Astrocyte (in vitro differentiated cells and primary cell): ENCODE measurements at regions not wholly inside any gene's neighbourhood (a gene's known extent, or its start where the extent isn't known, plus 50 kb on each side); places are given as distances from the start of the nearest gene placed in this dataset.

ENCODE experiments used
- EZH2 ChIP-seq: IDR thresholded peaks from 2 replicates; pipeline ENCODE4 v1.6.1; 2012; ENCODE audit warnings: mild to moderate bottlenecking, low read length, inconsistent platforms; ENCODE audit not compliant: insufficient read depth
- TF ChIP-seq, protein P1 (sequence below): IDR thresholded peaks from 2 replicates; pipeline ENCODE4 v1.5.1; 2011; ENCODE audit warnings: low read depth, mild to moderate bottlenecking, inconsistent platforms, low read length, moderate library complexity; ENCODE audit not compliant: insufficient read depth

GRCh38 chr9:13879981-13880380, 434.0 kb downstream of the NFIB start:
- TF ChIP-seq, protein P1, sequence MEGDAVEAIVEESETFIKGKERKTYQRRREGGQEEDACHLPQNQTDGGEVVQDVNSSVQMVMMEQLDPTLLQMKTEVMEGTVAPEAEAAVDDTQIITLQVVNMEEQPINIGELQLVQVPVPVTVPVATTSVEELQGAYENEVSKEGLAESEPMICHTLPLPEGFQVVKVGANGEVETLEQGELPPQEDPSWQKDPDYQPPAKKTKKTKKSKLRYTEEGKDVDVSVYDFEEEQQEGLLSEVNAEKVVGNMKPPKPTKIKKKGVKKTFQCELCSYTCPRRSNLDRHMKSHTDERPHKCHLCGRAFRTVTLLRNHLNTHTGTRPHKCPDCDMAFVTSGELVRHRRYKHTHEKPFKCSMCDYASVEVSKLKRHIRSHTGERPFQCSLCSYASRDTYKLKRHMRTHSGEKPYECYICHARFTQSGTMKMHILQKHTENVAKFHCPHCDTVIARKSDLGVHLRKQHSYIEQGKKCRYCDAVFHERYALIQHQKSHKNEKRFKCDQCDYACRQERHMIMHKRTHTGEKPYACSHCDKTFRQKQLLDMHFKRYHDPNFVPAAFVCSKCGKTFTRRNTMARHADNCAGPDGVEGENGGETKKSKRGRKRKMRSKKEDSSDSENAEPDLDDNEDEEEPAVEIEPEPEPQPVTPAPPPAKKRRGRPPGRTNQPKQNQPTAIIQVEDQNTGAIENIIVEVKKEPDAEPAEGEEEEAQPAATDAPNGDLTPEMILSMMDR = no peak
- TF ChIP-seq EZH2 = no peak
